ENCODE measurements at regions not wholly inside any gene's neighbourhood (a gene's known extent, or its start where the extent isn't known, plus 50 kb on each side); places are given as distances from the start of the nearest gene placed in this dataset.

DNA sequence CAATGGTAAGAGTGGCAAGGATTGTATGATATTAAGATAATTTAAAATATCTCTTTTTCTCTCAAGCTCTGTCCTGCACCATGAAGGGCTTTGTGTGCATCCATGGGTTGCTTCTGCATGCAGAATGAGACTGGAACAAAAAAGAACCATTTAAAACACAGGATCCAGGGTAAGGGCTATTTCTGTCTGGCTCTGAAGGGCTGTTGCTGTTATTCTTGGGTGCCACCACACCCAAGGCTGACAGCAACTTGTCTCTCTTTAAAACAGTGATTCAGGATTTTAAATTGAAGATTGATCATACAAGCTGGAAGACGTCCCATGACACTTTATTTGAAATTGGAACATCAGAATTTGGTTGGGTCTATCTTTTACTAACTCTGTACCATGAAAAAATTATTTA lies 268.8 kb upstream of the CNTN3 start:
- H3K27me3 ChIP-seq (replicated peaks; ENCODE audit: insufficient read depth, low read depth, low read length, poor library complexity), result no peaks in the 10 kb centered on the region
- H3K36me3 ChIP-seq (ENCODE audit: insufficient read depth, low read length, poor library complexity, severe bottlenecking), result no peaks in the 10 kb centered on the region
- H3K4me1 ChIP-seq (ENCODE audit: insufficient read depth, low read length, poor library complexity, severe bottlenecking), result no peaks in the 10 kb centered on the region
- H3K27ac ChIP-seq (ENCODE audit: low read depth, low read length, poor library complexity, severe bottlenecking), result no peak overlapping the region
- POLR2A ChIA-PET (ENCODE audit: low non-redundant PET), result no interaction called here
- no peak overlapping the region for H3K4me3 ChIP-seq (ENCODE audit: low read depth, low read length, poor library complexity, severe bottlenecking)
- intact Hi-C loops (cut with micrococcal nuclease; ENCODE audit: unreplicated experiment), result no loop called here
- no peak for DNase-seq (ENCODE audit: low spot score)
- no TSS peak for BruUV-seq (replicated peaks)
- no peak for TF ChIP-seq EZH2 (IDR thresholded peaks at IDR 0.05; ENCODE audit: borderline replicate concordance, low read depth, low read length, poor library complexity, severe bottlenecking)
- TF ChIP-seq, protein P1, sequence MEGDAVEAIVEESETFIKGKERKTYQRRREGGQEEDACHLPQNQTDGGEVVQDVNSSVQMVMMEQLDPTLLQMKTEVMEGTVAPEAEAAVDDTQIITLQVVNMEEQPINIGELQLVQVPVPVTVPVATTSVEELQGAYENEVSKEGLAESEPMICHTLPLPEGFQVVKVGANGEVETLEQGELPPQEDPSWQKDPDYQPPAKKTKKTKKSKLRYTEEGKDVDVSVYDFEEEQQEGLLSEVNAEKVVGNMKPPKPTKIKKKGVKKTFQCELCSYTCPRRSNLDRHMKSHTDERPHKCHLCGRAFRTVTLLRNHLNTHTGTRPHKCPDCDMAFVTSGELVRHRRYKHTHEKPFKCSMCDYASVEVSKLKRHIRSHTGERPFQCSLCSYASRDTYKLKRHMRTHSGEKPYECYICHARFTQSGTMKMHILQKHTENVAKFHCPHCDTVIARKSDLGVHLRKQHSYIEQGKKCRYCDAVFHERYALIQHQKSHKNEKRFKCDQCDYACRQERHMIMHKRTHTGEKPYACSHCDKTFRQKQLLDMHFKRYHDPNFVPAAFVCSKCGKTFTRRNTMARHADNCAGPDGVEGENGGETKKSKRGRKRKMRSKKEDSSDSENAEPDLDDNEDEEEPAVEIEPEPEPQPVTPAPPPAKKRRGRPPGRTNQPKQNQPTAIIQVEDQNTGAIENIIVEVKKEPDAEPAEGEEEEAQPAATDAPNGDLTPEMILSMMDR (conservative IDR thresholded peaks at IDR 0.05; ENCODE audit: low read depth, low read length), result no peak
- CTCF ChIA-PET, result interaction anchor here (0.7 kb wide), 1 partner anchor 425 kb away, joined by 3 read pairs; no protein-coding TSS in a partner anchor
- H3K9me3 ChIP-seq (ENCODE audit: low read depth, low read length, poor library complexity, severe bottlenecking), result no peaks in the 10 kb centered on the region

DNA sequence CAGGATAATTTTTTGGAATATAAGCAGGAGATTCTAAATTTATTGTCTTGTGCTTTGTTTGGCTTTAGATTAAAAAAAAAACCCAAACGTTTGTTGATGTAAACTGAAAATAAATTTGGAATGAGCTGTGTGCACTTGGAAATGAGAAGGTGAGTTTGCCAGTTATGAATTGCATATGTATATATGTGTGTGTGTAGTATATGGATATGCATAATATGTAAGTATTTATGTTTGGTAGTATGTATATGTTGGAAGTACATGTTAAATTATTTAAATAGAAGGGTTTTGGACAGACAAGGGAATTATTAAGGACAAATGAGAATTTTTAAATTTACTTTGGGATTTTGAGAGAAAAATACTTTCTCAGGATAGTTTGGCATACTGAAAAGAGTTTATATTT lies 265.8 kb upstream of the CNTN3 start:
- CTCF ChIA-PET, result no interaction called here
- Histone ChIP-seq H3K27me3 (replicated peaks; ENCODE audit: insufficient read depth, low read depth, low read length, poor library complexity) (no peaks in the 10 kb centered on the region), H3K4me3 (ENCODE audit: low read depth, low read length, poor library complexity, severe bottlenecking) (no peak overlapping the region), H3K36me3 (ENCODE audit: insufficient read depth, low read length, poor library complexity, severe bottlenecking) (no peaks in the 10 kb centered on the region), H3K4me1 (ENCODE audit: insufficient read depth, low read length, poor library complexity, severe bottlenecking) (no peaks in the 10 kb centered on the region), H3K9me3 (ENCODE audit: low read depth, low read length, poor library complexity, severe bottlenecking) (no peaks in the 10 kb centered on the region), H3K27ac (ENCODE audit: low read depth, low read length, poor library complexity, severe bottlenecking) (no peak overlapping the region)
- POLR2A ChIA-PET (ENCODE audit: low non-redundant PET), result no interaction called here
- intact Hi-C loops (cut with micrococcal nuclease; ENCODE audit: unreplicated experiment), result no loop called here
- TF ChIP-seq, protein P1 (conservative IDR thresholded peaks at IDR 0.05; ENCODE audit: low read depth, low read length), result no peak
- no peak for TF ChIP-seq EZH2 (IDR thresholded peaks at IDR 0.05; ENCODE audit: borderline replicate concordance, low read depth, low read length, poor library complexity, severe bottlenecking)
- no TSS peak for BruUV-seq (replicated peaks)
- no peak for DNase-seq (ENCODE audit: low spot score)

DNA sequence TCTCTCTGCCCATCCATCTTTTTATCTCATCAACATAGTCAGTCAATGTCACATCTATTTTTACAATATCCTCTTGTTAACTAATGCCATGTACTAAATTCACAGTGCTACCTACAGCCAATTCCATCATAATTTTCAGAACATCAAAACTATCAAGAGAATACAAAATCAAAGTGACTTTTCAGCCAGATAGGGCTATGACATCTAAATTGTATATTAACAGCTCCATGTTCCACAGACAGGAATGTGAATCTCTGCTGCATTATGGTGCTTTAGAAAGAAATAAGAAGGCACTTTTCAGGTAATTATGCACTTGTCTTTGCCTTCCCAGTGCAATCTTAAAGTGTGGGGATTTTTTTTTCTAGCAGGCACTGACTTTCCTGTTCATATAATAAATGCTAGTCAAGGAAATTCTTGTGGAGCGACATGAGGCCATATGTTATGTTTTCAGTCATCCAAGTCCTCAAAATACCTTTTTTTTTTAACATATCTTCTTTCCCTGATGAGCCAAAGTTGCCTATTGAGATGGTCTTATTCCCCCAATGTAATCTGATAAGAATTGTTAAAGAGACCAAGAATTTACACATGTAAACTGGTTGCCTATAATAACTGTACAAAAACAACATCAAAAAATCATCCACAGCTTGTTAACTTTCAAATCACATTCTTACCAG lies 252.0 kb upstream of the CNTN3 start:
- TF ChIP-seq, protein P1 (conservative IDR thresholded peaks at IDR 0.05; ENCODE audit: low read depth, low read length), result no peak
- TF ChIP-seq EZH2 (IDR thresholded peaks at IDR 0.05; ENCODE audit: borderline replicate concordance, low read depth, low read length, poor library complexity, severe bottlenecking), result no peak
- Histone ChIP-seq H3K4me3 (ENCODE audit: low read depth, low read length, poor library complexity, severe bottlenecking) (no peak overlapping the region), H3K4me1 (ENCODE audit: insufficient read depth, low read length, poor library complexity, severe bottlenecking) (no peaks in the 10 kb centered on the region), H3K27me3 (replicated peaks; ENCODE audit: insufficient read depth, low read depth, low read length, poor library complexity) (no peaks in the 10 kb centered on the region), H3K9me3 (ENCODE audit: low read depth, low read length, poor library complexity, severe bottlenecking) (no peaks in the 10 kb centered on the region), H3K36me3 (ENCODE audit: insufficient read depth, low read length, poor library complexity, severe bottlenecking) (no peaks in the 10 kb centered on the region), H3K27ac (ENCODE audit: low read depth, low read length, poor library complexity, severe bottlenecking) (no peak overlapping the region)
- intact Hi-C loops (cut with micrococcal nuclease; ENCODE audit: unreplicated experiment), result no loop called here
- CTCF ChIA-PET, result no interaction called here
- no TSS peak for BruUV-seq (replicated peaks)
- POLR2A ChIA-PET (ENCODE audit: low non-redundant PET), result no interaction called here
- no peak for DNase-seq (ENCODE audit: low spot score)

Measured in A673 (cell line).